ENCODE measurements at regions not wholly inside any gene's neighbourhood (a gene's known extent, or its start where the extent isn't known, plus 50 kb on each side); places are given as distances from the start of the nearest gene placed in this dataset.

DNA sequence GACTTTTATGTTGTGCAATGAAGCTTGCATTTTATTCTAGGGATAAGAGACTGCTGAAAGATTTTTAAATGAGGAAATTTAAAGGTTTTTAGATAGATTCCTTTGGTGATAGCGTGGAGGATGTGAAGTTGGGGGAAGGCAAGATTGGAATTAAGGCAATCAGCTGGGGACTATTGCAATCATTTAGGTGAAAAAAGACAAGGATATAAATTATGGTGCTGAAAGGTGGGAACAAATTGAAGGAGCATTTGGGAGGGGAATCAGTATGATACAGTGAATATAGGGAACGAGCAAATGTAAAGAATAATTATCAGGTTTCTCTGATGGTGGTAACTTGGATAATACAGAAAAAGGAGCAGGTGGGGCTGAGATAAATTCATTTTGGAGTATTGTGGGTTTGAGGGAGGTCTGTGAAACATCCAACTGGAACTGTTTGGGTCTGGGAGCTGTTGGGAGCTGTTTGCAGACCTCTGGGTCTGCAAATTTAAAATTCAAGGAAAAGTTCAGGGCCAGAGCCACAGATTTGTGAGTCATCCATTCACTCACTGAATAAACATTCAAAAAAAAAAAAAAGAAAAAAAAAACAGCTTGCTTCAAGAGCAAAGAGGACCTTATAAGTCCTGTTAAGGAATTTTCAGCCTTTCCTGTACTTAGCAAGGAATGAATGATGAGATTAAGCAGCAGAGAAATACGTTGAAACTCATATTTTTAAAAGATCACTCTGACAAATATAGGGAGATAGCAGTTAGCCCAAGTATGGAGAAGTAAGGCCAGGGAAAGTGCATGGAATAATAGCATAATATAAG, 257.5 kb upstream of the FN1 start (continued):
- TF ChIP-seq, protein P1, sequence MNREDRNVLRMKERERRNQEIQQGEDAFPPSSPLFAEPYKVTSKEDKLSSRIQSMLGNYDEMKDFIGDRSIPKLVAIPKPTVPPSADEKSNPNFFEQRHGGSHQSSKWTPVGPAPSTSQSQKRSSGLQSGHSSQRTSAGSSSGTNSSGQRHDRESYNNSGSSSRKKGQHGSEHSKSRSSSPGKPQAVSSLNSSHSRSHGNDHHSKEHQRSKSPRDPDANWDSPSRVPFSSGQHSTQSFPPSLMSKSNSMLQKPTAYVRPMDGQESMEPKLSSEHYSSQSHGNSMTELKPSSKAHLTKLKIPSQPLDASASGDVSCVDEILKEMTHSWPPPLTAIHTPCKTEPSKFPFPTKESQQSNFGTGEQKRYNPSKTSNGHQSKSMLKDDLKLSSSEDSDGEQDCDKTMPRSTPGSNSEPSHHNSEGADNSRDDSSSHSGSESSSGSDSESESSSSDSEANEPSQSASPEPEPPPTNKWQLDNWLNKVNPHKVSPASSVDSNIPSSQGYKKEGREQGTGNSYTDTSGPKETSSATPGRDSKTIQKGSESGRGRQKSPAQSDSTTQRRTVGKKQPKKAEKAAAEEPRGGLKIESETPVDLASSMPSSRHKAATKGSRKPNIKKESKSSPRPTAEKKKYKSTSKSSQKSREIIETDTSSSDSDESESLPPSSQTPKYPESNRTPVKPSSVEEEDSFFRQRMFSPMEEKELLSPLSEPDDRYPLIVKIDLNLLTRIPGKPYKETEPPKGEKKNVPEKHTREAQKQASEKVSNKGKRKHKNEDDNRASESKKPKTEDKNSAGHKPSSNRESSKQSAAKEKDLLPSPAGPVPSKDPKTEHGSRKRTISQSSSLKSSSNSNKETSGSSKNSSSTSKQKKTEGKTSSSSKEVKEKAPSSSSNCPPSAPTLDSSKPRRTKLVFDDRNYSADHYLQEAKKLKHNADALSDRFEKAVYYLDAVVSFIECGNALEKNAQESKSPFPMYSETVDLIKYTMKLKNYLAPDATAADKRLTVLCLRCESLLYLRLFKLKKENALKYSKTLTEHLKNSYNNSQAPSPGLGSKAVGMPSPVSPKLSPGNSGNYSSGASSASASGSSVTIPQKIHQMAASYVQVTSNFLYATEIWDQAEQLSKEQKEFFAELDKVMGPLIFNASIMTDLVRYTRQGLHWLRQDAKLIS (CRISPR knock-in tag; IDR thresholded peaks at IDR 0.05): no peak
- TF ChIP-seq ZNF384 (IDR thresholded peaks at IDR 0.05; ENCODE audit: low read depth, low read length) (peak; percentile 69), SRSF7 (optimal IDR thresholded peaks at IDR 0.05; ENCODE audit: low read depth, low read length) (no peak)
- TF ChIP-seq, protein P2, sequence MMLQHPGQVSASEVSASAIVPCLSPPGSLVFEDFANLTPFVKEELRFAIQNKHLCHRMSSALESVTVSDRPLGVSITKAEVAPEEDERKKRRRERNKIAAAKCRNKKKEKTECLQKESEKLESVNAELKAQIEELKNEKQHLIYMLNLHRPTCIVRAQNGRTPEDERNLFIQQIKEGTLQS (IDR thresholded peaks at IDR 0.05): peak; percentile 36; the same call in 1 of the 2 replicates
- TF ChIP-seq, protein P2 (CRISPR knock-in tag; conservative IDR thresholded peaks at IDR 0.05): no peak
